Fibroblast of skin of right biceps (primary cell): ENCODE measurements at regions not wholly inside any gene's neighbourhood (a gene's known extent, or its start where the extent isn't known, plus 50 kb on each side); places are given as distances from the start of the nearest gene placed in this dataset.
"Not testable (repeated sequence)": the region's sequence is repeated elsewhere in the genome, so short reads cannot be mapped to it uniquely, and the experiment has no call there.

Experiments used
- DNase-seq: peaks from one replicate; pipeline ENCODE4 v3.0.0-alpha.2; 2013

DNA sequence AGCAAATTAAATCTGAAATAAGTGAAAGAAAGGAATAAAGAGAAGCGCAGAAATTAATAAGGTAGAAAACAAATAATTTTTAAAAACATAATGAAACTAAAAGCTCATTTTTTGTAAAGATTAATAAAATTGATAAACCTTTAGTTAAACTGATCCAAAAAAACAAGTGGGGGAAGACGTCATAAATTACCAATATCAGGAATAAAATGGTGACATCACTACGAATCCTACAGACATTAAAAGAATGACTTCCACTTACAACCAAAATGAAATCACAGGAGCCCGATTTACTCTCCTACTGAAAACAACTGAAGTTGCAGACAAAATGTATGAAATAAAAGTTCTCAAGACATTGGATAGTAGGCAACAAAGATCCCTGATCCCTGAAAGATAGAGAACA, 68.1 kb upstream of the IFFO2 start:
- no peak for DNase-seq

DNA sequence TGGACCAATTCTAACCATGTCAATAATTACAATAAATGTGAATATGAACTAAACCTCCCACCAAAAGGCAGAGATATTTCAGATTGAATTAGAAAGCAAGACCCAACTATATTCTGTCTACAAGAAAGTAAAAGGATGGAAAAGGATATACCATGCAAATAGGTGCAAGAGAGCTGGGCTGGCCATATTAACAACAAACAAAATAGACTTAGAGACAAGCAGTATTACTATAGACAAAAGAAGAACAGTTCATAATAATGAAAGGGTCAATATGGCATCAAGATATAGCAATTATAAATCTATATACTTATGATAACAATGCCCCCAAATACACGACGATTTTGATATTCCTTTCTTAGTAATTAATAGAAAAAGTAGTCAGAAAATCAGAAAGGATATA, 67.3 kb upstream of the IFFO2 start:
- DNase-seq = no peak

DNA sequence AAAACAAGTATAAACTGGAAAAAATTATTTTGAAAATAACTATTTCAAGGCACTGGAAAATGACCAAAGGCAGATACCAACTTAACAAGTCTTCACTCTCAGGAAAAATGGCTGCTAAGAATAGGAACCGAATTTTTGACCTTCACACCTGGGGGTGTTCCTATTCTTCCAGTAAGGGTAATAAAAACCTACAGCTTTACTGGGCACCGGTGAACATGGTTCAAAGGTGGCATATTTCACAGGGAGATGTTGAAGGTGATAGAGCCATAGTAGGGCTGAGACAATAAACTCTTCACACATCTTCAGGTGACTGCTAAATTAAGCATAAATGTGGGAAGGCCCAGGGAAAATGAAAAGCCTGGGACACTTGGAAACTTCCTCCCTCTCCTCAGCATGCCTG, 65.4 kb upstream of the IFFO2 start:
- DNase-seq = no peak

- DNase-seq = not testable (repeated sequence)
Measured at GRCh38 chr1:19019288-19019687, 62.8 kb upstream of the IFFO2 start.

GRCh38 chr1:19015476-19015875, 59.0 kb upstream of the IFFO2 start:
- DNase-seq = no peak

DNA sequence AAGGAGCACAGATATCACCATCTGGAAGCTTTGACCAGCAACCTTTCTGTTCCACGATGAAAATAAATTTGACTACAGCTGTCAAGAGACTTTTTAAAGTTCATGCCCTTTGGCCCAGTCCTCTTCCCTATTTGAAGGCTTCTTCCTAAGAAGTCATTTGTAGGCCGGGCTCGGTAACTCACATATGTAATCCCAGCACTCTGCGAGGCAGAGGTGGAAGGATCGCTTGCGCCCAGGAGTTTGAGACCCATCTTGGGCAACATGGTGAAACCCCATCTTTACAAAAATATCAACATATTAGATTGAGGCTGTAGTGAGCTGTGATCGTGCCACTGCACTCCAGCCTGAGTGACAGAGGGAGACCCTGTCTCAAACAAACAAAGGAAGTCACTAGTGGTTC, 58.3 kb upstream of the IFFO2 start:
- DNase-seq = no peak

GRCh38 chr1:19013826-19014548, 57.5 kb upstream of the IFFO2 start:
- no peak for DNase-seq

DNA sequence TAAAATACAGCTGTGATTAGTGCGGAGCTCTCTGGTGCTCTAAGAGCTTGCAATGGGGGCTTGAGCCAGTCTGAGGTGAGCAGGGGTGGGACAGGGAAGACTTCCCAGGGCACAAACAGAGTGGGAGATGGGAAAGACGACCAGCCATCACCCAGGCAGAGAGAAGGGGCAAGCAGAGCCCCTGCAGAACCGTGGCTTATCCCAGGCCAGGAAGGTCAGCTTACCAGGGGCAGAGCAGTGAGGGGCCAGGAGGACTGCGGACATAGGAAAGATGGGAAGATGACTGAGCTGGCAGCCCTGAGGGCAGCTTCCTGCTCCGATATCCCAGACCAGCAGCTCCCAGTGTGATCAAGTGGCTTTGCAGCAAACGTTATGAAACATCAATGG, 55.4 kb upstream of the IFFO2 start:
- DNase-seq = no peak

DNA sequence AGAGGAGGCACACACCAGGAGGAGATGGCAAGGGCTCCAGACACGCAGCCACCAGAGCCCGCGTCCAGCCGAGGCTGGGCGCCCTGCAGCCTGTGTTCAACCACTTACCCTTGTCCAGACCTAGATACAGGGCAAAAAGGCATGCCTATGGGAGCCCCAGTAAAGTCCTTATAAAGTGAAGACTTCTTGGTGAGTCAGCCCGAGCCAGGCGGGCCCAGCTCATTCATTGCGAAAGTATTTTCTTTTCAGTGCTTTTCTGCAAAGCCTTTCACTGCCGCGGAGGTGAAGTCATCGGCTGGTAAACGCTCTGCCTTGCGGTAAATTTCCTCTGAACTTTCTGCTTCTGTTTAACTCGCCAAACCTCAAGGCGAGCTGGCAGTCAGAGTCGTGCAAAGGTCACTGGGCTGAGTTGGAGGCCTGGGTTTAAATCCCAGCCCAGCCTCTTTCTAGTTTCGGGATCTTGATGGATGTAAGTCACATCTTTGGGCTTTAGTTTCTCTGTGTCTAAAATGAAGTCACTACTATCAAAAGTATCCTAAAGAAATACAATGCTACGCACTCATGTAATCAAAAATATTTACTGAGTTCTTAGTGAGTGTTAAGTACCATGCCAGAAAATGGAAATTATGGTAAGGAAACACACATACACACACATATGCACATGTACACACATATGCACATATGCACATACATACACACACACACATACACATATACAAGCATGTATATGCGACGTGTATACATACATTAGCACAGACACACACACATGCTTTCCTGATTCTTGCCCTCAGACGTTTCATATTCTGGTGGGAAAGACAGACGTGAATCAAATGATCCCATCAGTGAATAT, 54.7 kb upstream of the IFFO2 start:
- DNase-seq = peak; percentile 99

GRCh38 chr1:19010503-19010902, 54.0 kb upstream of the IFFO2 start:
- no peak for DNase-seq

GRCh38 chr1:19009882-19010321, 53.4 kb upstream of the IFFO2 start:
- peak; percentile 99 for DNase-seq

- no peak for DNase-seq
Measured at GRCh38 chr1:19009126-19009881, 52.8 kb upstream of the IFFO2 start.

DNA sequence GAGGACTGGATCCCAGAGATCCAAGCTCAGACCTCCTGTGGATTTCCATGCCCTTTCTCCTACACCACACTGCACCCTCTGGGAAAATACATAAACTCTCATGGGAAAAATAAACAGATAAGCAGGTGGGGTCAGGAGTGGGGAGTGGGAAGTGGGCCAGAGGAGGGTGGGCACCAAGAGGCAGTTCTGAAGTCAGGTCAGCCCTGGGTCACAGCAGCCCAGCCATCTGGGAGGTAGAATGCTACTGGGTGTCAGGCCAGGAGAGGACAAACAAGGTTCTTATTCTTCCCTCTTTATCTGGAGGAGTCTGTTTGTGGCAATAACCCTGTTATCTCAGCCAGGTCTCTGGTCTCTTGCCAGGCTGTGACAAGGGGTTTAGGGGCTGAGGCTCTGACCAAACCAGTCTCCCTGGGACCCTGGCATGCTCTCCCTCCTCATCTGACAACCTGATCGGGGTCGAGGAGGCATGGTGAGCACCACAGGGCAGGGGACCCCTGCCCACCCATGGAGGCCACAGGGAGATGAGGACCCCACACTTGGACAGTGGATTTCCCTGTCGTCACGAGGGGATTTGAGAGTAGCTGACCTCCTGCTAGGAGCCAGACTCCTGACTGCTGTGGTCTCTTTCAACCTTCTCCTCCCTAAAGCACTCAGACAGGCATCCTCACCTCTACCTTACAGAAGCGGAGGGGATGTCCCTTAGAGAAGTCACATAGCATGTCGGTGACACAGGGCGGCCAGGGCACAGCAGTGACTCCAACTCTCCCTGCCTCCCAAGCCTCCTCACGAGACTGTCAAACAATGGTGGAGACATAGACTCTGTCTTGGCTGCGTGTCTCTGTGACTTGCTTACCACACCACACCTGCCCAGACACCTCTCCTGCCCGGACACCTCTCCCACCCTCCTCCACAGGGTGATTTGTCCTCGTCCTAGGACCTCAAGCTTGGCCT, 51.3 kb upstream of the IFFO2 start:
- no peak for DNase-seq

DNA sequence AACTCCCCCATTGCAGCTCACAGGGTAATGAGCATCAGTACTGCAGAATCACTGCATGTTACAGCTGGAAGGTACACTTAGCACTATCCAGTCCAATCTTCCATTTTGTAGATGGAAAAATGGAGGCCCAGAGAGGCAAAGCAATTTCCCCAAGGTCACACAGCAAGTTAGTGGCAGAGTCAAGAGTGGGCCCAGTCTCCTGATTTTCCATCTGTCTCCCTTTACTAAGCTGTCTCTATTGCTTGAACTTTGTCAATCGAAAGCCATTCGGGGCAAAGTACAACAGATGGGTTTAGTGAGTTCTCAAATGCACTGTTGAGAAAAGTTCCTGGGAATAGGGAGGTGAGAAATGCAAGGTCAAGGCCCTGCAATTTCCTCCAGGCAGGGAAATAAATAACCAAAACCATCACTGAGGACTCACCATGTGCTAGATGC, 50.4 kb upstream of the IFFO2 start:
- no peak for DNase-seq
